ENCODE measurements at regions not wholly inside any gene's neighbourhood (a gene's known extent, or its start where the extent isn't known, plus 50 kb on each side); places are given as distances from the start of the nearest gene placed in this dataset.

- Mint-ChIP-seq H3K9me3 (no peaks in the 10 kb centered on the region), H3K27me3 (ENCODE audit: insufficient read depth) (no peaks in the 10 kb centered on the region), H3K4me3 (no peak overlapping the region), H3K27ac (no peak overlapping the region), H3K36me3 (ENCODE audit: low read depth) (no peaks in the 10 kb centered on the region), H3K4me1 (no peaks in the 10 kb centered on the region)
- no peaks in the 10 kb centered on the region for H3K9me3 ChIP-seq (ENCODE audit: control insufficient read depth, low read length)
- no peak overlapping the region for H3K27ac ChIP-seq (ENCODE audit: low read depth, low read length)
- no peak overlapping the region for H3K4me3 ChIP-seq (ENCODE audit: low read length)
- TF ChIP-seq CTCF (conservative IDR thresholded peaks at IDR 0.05): no peak
- no peak overlapping the region for H3K9ac ChIP-seq (ENCODE audit: extremely low read depth, low read length, poor library complexity, severe bottlenecking)
- no peaks in the 10 kb centered on the region for H3K27me3 ChIP-seq (ENCODE audit: control insufficient read depth, insufficient read depth, low read length, poor library complexity, severe bottlenecking)
- H3K4me1 ChIP-seq (ENCODE audit: control insufficient read depth, insufficient read depth, low read length): peaks cover 2% of the 10 kb centered on the region
- H3K36me3 ChIP-seq (ENCODE audit: control insufficient read depth, insufficient read depth, low read length): no peaks in the 10 kb centered on the region
- no peak for DNase-seq
Observed at GRCh38 chr15:94053626-94054025, 177.7 kb upstream of the MCTP2 start.

GRCh38 chr15:94052711-94053110 is 178.7 kb upstream of the MCTP2 start:
- DNase-seq: no peak
- Mint-ChIP-seq H3K4me3 (no peak overlapping the region), H3K4me1 (no peaks in the 10 kb centered on the region), H3K27me3 (ENCODE audit: insufficient read depth) (no peaks in the 10 kb centered on the region), H3K9me3 (no peaks in the 10 kb centered on the region), H3K27ac (no peak overlapping the region), H3K36me3 (ENCODE audit: low read depth) (no peaks in the 10 kb centered on the region)
- Histone ChIP-seq H3K9me3 (ENCODE audit: control insufficient read depth, low read length) (no peaks in the 10 kb centered on the region), H3K4me1 (ENCODE audit: control insufficient read depth, insufficient read depth, low read length) (peaks cover 2% of the 10 kb centered on the region), H3K4me3 (ENCODE audit: low read length) (no peak overlapping the region), H3K27ac (ENCODE audit: low read depth, low read length) (no peak overlapping the region), H3K27me3 (ENCODE audit: control insufficient read depth, insufficient read depth, low read length, poor library complexity, severe bottlenecking) (no peaks in the 10 kb centered on the region), H3K36me3 (ENCODE audit: control insufficient read depth, insufficient read depth, low read length) (no peaks in the 10 kb centered on the region), H3K9ac (ENCODE audit: extremely low read depth, low read length, poor library complexity, severe bottlenecking) (no peak overlapping the region)
- TF ChIP-seq CTCF (conservative IDR thresholded peaks at IDR 0.05): no peak
- WGBS, 2 experiments (ENCODE audit: insufficient coverage in 1 of 2, insufficient read length in 1 of 2): 81 to 82% methylated on average over 2 of the region's 2 CpGs

- no peak overlapping the region for H3K4me3 Mint-ChIP-seq
Observed at GRCh38 chr15:94047566-94047965, 183.8 kb upstream of the MCTP2 start.

More at GRCh38 chr15:94047566-94047965, 183.8 kb upstream of the MCTP2 start:
- no peak for DNase-seq
- H3K9me3 ChIP-seq (ENCODE audit: control insufficient read depth, low read length): no peaks in the 10 kb centered on the region
- H3K9ac ChIP-seq (ENCODE audit: extremely low read depth, low read length, poor library complexity, severe bottlenecking): no peak overlapping the region
- Mint-ChIP-seq H3K27ac (no peak overlapping the region), H3K9me3 (no peaks in the 10 kb centered on the region), H3K36me3 (ENCODE audit: low read depth) (no peaks in the 10 kb centered on the region), H3K4me1 (no peaks in the 10 kb centered on the region), H3K27me3 (ENCODE audit: insufficient read depth) (no peaks in the 10 kb centered on the region)
- H3K36me3 ChIP-seq (ENCODE audit: control insufficient read depth, insufficient read depth, low read length): no peaks in the 10 kb centered on the region
- 89 to 94% methylated on average over 2 of the region's 2 CpGs for WGBS, 2 experiments (ENCODE audit: insufficient coverage in 1 of 2, insufficient read length in 1 of 2)
- no peaks in the 10 kb centered on the region for H3K27me3 ChIP-seq (ENCODE audit: control insufficient read depth, insufficient read depth, low read length, poor library complexity, severe bottlenecking)
- no peak overlapping the region for H3K27ac ChIP-seq (ENCODE audit: low read depth, low read length)
- no peak for TF ChIP-seq CTCF (conservative IDR thresholded peaks at IDR 0.05)
- no peak overlapping the region for H3K4me3 ChIP-seq (ENCODE audit: low read length)
- peaks cover under 1% of the 10 kb centered on the region for H3K4me1 ChIP-seq (ENCODE audit: control insufficient read depth, insufficient read depth, low read length)

Data from endodermal cell (in vitro differentiated cells).